Kidney epithelial cell (primary cell): ENCODE measurements at regions not wholly inside any gene's neighbourhood (a gene's known extent, or its start where the extent isn't known, plus 50 kb on each side); places are given as distances from the start of the nearest gene placed in this dataset.

Experiments
- DNase-seq: peaks from one replicate; pipeline ENCODE4 v3.0.0-alpha.2; 2010; ENCODE audit warnings: low read depth
- H3K27me3 ChIP-seq: 2 replicates; pipeline ENCODE4 v1.6.0; 2011; ENCODE audit warnings: low read length; ENCODE audit not compliant: control insufficient read depth, insufficient read depth
- H3K36me3 ChIP-seq: 2 replicates; pipeline ENCODE4 v1.5.1; 2011; ENCODE audit warnings: low read length; ENCODE audit not compliant: control insufficient read depth, insufficient read depth
- H3K4me3 ChIP-seq: 2 replicates; pipeline ENCODE4 v1.5.1; 2011; ENCODE audit warnings: low read depth, mild to moderate bottlenecking, control low read depth, low read length
- TF ChIP-seq, protein P1 (sequence below): IDR thresholded peaks from 2 replicates; pipeline ENCODE4 v1.5.1; 2011; ENCODE audit warnings: mild to moderate bottlenecking, moderate library complexity, low read length, control low read depth, inconsistent platforms; ENCODE audit not compliant: insufficient read depth, poor library complexity, severe bottlenecking

- H3K4me3 ChIP-seq, result no peak overlapping the region
- DNase-seq, result peak; percentile 5
- no peaks in the 10 kb centered on the region for H3K36me3 ChIP-seq
- TF ChIP-seq, protein P1, sequence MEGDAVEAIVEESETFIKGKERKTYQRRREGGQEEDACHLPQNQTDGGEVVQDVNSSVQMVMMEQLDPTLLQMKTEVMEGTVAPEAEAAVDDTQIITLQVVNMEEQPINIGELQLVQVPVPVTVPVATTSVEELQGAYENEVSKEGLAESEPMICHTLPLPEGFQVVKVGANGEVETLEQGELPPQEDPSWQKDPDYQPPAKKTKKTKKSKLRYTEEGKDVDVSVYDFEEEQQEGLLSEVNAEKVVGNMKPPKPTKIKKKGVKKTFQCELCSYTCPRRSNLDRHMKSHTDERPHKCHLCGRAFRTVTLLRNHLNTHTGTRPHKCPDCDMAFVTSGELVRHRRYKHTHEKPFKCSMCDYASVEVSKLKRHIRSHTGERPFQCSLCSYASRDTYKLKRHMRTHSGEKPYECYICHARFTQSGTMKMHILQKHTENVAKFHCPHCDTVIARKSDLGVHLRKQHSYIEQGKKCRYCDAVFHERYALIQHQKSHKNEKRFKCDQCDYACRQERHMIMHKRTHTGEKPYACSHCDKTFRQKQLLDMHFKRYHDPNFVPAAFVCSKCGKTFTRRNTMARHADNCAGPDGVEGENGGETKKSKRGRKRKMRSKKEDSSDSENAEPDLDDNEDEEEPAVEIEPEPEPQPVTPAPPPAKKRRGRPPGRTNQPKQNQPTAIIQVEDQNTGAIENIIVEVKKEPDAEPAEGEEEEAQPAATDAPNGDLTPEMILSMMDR, result no peak
- no peaks in the 10 kb centered on the region for H3K27me3 ChIP-seq
Observed at GRCh38 chr13:59352600-59352999, 811.1 kb downstream of the DIAPH3 start.

DNA sequence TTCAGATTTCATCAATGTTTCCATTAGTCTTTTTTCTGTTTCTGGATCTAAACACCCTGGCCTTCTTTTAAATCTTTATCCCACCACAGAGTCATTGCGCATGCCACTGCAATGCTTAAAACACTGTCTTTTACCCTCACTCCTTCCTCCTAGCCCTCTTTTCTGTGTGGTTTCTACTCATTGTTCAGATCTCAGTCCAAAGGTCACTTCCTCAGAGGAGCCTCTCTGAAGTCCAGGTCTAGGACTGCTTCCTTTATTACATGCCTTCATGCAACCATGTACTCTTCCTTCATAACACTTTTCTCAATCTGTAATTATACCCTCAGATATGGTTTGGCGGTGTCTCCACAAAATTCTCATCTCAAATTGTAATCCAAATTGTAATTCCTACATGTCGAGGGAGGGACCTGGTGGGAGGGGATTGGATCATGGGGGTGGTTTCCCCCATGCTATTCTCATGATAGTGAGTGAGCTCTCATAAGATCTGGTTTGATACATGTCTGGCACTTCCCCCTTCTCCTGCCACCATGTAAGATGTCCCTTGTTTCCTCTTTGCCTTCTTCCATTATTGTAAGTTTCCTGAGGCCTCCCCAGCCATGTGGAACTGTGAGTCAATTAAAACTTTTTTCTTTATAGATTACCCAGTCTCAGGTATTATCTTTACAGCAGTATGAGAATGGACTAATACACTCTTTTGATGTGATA is 808.9 kb downstream of the DIAPH3 start:
- TF ChIP-seq, protein P1, result no peak
- DNase-seq, result no peak
- Histone ChIP-seq H3K36me3 (no peaks in the 10 kb centered on the region), H3K4me3 (no peak overlapping the region), H3K27me3 (no peaks in the 10 kb centered on the region)

DNA sequence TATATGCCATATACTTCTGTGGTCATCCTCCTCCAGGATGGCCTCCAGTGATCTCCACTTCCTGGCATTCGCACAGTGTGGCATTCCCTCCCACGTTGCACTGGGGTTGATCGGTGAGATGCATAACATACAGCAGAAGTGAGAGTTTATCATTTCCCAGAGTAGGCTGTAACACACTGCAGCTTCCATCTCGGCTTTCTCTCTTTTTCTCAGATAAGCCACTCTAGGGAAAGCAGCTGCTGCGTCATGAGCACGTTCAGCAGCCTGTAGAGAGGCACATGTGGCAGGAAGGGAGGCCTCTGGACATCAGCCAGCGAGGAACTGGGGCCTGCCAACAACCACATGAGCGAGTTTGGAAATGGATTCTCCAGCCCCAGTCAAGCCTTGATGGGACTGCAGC is 807.1 kb downstream of the DIAPH3 start:
- no peak for DNase-seq
- TF ChIP-seq, protein P1, result no peak
- Histone ChIP-seq H3K36me3 (no peaks in the 10 kb centered on the region), H3K4me3 (no peak overlapping the region), H3K27me3 (no peaks in the 10 kb centered on the region)

DNA sequence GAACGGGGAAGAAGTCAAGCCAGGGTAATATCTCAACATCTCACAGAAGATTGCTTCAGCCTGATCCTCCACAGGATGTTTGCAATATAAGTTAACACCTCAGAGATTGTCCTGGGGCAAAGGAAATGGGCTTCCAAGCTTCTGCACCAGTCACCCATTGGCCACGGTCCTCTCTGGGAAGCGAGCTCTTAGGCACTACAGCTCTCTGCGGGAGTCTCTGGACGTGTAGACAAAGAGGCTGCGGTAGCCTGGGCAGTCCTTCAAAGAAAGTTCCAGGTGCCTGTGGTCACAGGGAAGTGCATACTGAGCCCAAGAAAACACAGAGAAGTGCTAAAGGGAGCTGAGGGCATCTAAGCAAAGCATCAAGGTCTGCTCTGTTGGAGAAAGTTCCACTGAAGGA is 805.7 kb downstream of the DIAPH3 start:
- no peak overlapping the region for H3K4me3 ChIP-seq
- no peaks in the 10 kb centered on the region for H3K36me3 ChIP-seq
- no peaks in the 10 kb centered on the region for H3K27me3 ChIP-seq
- TF ChIP-seq, protein P1, result no peak
- no peak for DNase-seq

- no peak for DNase-seq
- no peaks in the 10 kb centered on the region for H3K27me3 ChIP-seq
- TF ChIP-seq, protein P1, result no peak
- H3K36me3 ChIP-seq, result no peaks in the 10 kb centered on the region
- no peak overlapping the region for H3K4me3 ChIP-seq
Observed at GRCh38 chr13:59360108-59360507, 803.6 kb downstream of the DIAPH3 start.

DNA sequence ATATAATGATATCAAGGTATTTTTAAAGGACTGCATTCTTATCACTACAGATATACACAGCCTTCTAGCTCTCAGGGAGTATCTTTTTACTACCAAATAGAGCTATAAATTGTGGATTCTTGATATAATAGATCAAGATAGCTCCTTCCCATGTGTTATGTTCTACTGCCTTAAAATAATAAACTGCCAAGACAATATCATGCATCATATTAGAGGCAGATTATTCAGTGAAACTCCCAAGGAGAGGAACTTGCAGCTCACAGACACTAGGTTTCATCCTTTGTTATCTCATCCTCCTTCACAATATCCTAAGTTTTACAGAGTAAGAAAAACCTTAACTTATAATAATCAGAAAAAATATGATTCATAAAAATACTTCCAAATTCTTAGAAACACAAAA is 802.8 kb downstream of the DIAPH3 start:
- Histone ChIP-seq H3K36me3 (no peaks in the 10 kb centered on the region), H3K27me3 (no peaks in the 10 kb centered on the region), H3K4me3 (no peak overlapping the region)
- TF ChIP-seq, protein P1, result no peak
- DNase-seq, result no peak
